ENCODE measurements at regions not wholly inside any gene's neighbourhood (a gene's known extent, or its start where the extent isn't known, plus 50 kb on each side); places are given as distances from the start of the nearest gene placed in this dataset.

DNA sequence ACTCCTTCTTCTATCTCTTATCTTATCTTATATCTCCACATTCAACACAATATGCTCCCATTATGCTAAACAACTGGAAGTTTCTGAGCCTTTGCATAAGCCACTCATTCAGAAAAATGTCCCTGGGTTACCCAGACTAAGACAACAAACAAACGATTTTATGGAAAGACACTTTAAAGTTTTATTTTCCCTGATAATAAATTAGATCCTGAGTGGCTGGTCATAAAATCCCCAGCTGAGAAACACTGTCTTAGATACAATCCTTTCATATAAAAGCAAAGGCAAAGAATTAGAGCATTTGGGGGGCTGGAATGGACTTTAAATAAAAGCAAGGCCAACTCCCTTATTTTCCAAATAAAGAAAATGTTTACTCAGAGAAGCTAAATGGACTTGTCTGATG is 322.3 kb downstream of the GBE1 start:
- Histone ChIP-seq H3K4me3 (replicated peaks; ENCODE audit: low read depth, low read length) (no peak overlapping the region), H3K27me3 (replicated peaks; ENCODE audit: control insufficient read depth, insufficient read depth, low read length) (no peaks in the 10 kb centered on the region), H3K36me3 (ENCODE audit: control insufficient read depth, insufficient read depth, low read length) (no peaks in the 10 kb centered on the region)
- no peak for DNase-seq (ENCODE audit: extremely low read depth, insufficient read length)
- no peak for TF ChIP-seq CTCF (IDR thresholded peaks at IDR 0.05; ENCODE audit: insufficient read depth, low read length, poor library complexity, severe bottlenecking)

GRCh38 chr3:81437683-81438082 is 323.8 kb downstream of the GBE1 start:
- TF ChIP-seq CTCF (IDR thresholded peaks at IDR 0.05; ENCODE audit: insufficient read depth, low read length, poor library complexity, severe bottlenecking), result no peak

GRCh38 chr3:81436182-81436581 is 325.3 kb downstream of the GBE1 start:
- DNase-seq (ENCODE audit: extremely low read depth, insufficient read length), result no peak
- Histone ChIP-seq H3K27me3 (replicated peaks; ENCODE audit: control insufficient read depth, insufficient read depth, low read length) (no peaks in the 10 kb centered on the region), H3K4me3 (replicated peaks; ENCODE audit: low read depth, low read length) (no peak overlapping the region), H3K36me3 (ENCODE audit: control insufficient read depth, insufficient read depth, low read length) (no peaks in the 10 kb centered on the region)
- no peak for TF ChIP-seq CTCF (IDR thresholded peaks at IDR 0.05; ENCODE audit: insufficient read depth, low read length, poor library complexity, severe bottlenecking)

More at GRCh38 chr3:81437683-81438082, 323.8 kb downstream of the GBE1 start:
- Histone ChIP-seq H3K4me3 (replicated peaks; ENCODE audit: low read depth, low read length) (no peak overlapping the region), H3K36me3 (ENCODE audit: control insufficient read depth, insufficient read depth, low read length) (no peaks in the 10 kb centered on the region), H3K27me3 (replicated peaks; ENCODE audit: control insufficient read depth, insufficient read depth, low read length) (no peaks in the 10 kb centered on the region)
- DNase-seq (ENCODE audit: extremely low read depth, insufficient read length), result no peak

- TF ChIP-seq CTCF (IDR thresholded peaks at IDR 0.05; ENCODE audit: insufficient read depth, low read length, poor library complexity, severe bottlenecking), result no peak
- Histone ChIP-seq H3K4me3 (replicated peaks; ENCODE audit: low read depth, low read length) (no peak overlapping the region), H3K27me3 (replicated peaks; ENCODE audit: control insufficient read depth, insufficient read depth, low read length) (no peaks in the 10 kb centered on the region), H3K36me3 (ENCODE audit: control insufficient read depth, insufficient read depth, low read length) (no peaks in the 10 kb centered on the region)
- DNase-seq (ENCODE audit: extremely low read depth, insufficient read length), result no peak
Observed at GRCh38 chr3:81435050-81435449, 326.4 kb downstream of the GBE1 start.

- no peak overlapping the region for H3K4me3 ChIP-seq (replicated peaks; ENCODE audit: low read depth, low read length)
- no peak for DNase-seq (ENCODE audit: extremely low read depth, insufficient read length)
- no peaks in the 10 kb centered on the region for H3K27me3 ChIP-seq (replicated peaks; ENCODE audit: control insufficient read depth, insufficient read depth, low read length)
- TF ChIP-seq CTCF (IDR thresholded peaks at IDR 0.05; ENCODE audit: insufficient read depth, low read length, poor library complexity, severe bottlenecking), result no peak
- H3K36me3 ChIP-seq (ENCODE audit: control insufficient read depth, insufficient read depth, low read length), result no peaks in the 10 kb centered on the region
Observed at GRCh38 chr3:81434161-81434560, 327.3 kb downstream of the GBE1 start.

DNA sequence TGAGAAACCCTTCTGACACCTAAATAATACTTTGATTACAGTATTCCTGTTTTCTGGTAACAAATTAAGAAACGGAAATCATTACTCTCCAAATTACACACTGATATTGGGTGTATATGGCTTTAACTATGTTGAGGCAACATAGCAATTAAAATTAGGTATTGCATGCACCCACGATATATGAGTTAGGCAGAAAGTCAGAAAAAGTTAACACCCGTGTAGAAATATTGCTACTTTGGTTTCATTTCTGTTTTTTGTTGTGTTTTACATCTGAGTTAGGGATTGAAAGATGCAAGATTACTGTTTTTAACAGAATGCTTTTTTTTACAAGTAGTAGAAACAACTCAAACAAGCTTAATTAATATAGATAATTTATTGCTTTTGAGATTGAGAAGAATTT is 327.8 kb downstream of the GBE1 start:
- Histone ChIP-seq H3K27me3 (replicated peaks; ENCODE audit: control insufficient read depth, insufficient read depth, low read length) (no peaks in the 10 kb centered on the region), H3K4me3 (replicated peaks; ENCODE audit: low read depth, low read length) (no peak overlapping the region), H3K36me3 (ENCODE audit: control insufficient read depth, insufficient read depth, low read length) (no peaks in the 10 kb centered on the region)
- TF ChIP-seq CTCF (IDR thresholded peaks at IDR 0.05; ENCODE audit: insufficient read depth, low read length, poor library complexity, severe bottlenecking), result no peak
- DNase-seq (ENCODE audit: extremely low read depth, insufficient read length), result no peak

Measured in GM06990 (cell line).